Tibial nerve (tissue), 4 donors: ENCODE measurements at regions not wholly inside any gene's neighbourhood (a gene's known extent, or its start where the extent isn't known, plus 50 kb on each side); places are given as distances from the start of the nearest gene placed in this dataset.

Experiments used
- DNase-seq, 2 donors: peaks; one replicate each; pipeline ENCODE4 v3.0.0-alpha.2; 2019; ENCODE audit warnings: low spot score in 2 of 2
- H3K27ac ChIP-seq, 4 donors: fragments of 200-600 bp; sonication (generic) in 3 of 4; one replicate each; pipeline ENCODE4 v1.5.1; 2017 to 2019; ENCODE audit warnings: mild to moderate bottlenecking in 1 of 4
- H3K27me3 ChIP-seq, 2 donors: fragments of 200-600 bp; sonication (generic) in 1 of 2; one replicate each; pipeline versions ENCODE4 v1.5.1 to v1.6.0; 2017 to 2019
- H3K36me3 ChIP-seq, 3 donors: fragments of 200-600 bp; sonication (generic); one replicate each; pipeline ENCODE4 v1.5.1; 2018 to 2019
- H3K4me1 ChIP-seq, 4 donors: fragments of 200-600 bp; sonication (generic) in 3 of 4; one replicate each; pipeline ENCODE4 v1.5.1; 2017 to 2019
- H3K4me3 ChIP-seq, 4 donors: fragments of 200-600 bp; sonication (generic) in 3 of 4; one replicate each; pipeline ENCODE4 v1.5.1; 2017 to 2019; ENCODE audit warnings: mild to moderate bottlenecking in 1 of 4, moderate library complexity in 1 of 4
- H3K9me3 ChIP-seq, 4 donors: fragments of 200-600 bp; sonication (generic) in 3 of 4; one replicate each; pipeline ENCODE4 v1.5.1; 2017 to 2019
- EP300 ChIP-seq, 2 donors: sonication (generic); formaldehyde crosslinking; IDR thresholded peaks; one replicate each; pipeline ENCODE4 v1.6.1; 2017; ENCODE audit warnings: antibody characterized with exemption in 2 of 2, mild to moderate bottlenecking in 1 of 2
- POLR2A ChIP-seq, 2 donors: fragments of 450-650 bp; IDR thresholded peaks; one replicate each; pipeline ENCODE4 v1.6.1; 2017; ENCODE audit warnings: antibody characterized with exemption in 2 of 2, mild to moderate bottlenecking in 2 of 2, moderate library complexity in 2 of 2
- WGBS, 2 donors: methylation state at CpG; one replicate each; pipeline ENCODE4 v1.1.5; 2018; 5-methylcytosine and 5-hydroxymethylcytosine counted together
- TF ChIP-seq, protein P1 (sequence below), 5 experiments: fragments of 200-600 bp in 3 of 5; fragments of 450-650 bp in 2 of 5; sonication (generic) in 3 of 5; IDR thresholded peaks; one replicate each; pipeline ENCODE4 v1.5.1; 2016 to 2019; ENCODE audit warnings: antibody characterized with exemption in 5 of 5, mild to moderate bottlenecking in 3 of 5, moderate library complexity in 2 of 5

DNA sequence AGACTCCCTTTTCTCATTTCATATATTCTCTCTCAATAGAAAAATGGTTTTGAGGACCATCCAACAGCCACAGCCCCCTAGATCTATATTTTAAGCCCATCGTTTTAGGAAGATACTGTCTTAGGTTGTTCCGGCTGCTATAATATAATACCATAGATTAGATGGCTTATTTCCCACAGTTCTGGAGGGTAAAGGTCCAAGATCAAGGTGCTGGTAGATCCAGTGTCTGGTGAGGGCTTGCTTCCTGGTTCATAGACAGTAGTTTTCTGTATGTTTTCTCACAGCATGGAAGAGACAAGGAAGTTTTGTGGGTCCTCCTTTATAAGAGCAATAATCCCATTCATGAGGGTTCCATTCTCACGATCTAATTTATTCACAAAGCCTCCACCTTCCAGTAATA is 215.1 kb downstream of the AASDHPPT start:
- WGBS, 2 donors = 90 to 92% methylated on average over 3 of the region's 3 CpGs
- Histone ChIP-seq H3K27me3 (no peaks in the 10 kb centered on the region), H3K27ac (no peak overlapping the region), H3K4me1 (no peaks in the 10 kb centered on the region), H3K36me3 (no peaks in the 10 kb centered on the region), H3K4me3 (no peak overlapping the region), H3K9me3 (no peaks in the 10 kb centered on the region)
- TF ChIP-seq EP300 (IDR thresholded peaks at IDR 0.05) = no peak
- TF ChIP-seq, protein P1, sequence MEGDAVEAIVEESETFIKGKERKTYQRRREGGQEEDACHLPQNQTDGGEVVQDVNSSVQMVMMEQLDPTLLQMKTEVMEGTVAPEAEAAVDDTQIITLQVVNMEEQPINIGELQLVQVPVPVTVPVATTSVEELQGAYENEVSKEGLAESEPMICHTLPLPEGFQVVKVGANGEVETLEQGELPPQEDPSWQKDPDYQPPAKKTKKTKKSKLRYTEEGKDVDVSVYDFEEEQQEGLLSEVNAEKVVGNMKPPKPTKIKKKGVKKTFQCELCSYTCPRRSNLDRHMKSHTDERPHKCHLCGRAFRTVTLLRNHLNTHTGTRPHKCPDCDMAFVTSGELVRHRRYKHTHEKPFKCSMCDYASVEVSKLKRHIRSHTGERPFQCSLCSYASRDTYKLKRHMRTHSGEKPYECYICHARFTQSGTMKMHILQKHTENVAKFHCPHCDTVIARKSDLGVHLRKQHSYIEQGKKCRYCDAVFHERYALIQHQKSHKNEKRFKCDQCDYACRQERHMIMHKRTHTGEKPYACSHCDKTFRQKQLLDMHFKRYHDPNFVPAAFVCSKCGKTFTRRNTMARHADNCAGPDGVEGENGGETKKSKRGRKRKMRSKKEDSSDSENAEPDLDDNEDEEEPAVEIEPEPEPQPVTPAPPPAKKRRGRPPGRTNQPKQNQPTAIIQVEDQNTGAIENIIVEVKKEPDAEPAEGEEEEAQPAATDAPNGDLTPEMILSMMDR (IDR thresholded peaks at IDR 0.05) = no peak
- no peak for TF ChIP-seq POLR2A (IDR thresholded peaks at IDR 0.05)
- DNase-seq = no peak

GRCh38 chr11:106295974-106296373 is 218.5 kb downstream of the AASDHPPT start:
- TF ChIP-seq EP300 (IDR thresholded peaks at IDR 0.05) (no peak), POLR2A (IDR thresholded peaks at IDR 0.05) (no peak)
- TF ChIP-seq, protein P1 (IDR thresholded peaks at IDR 0.05) = no peak
- Histone ChIP-seq H3K36me3 (no peaks in the 10 kb centered on the region), H3K4me1 (no peaks in the 10 kb centered on the region), H3K27me3 (no peaks in the 10 kb centered on the region), H3K9me3 (no peaks in the 10 kb centered on the region), H3K4me3 (no peak overlapping the region), H3K27ac (no peak overlapping the region)
- no peak for DNase-seq

DNA sequence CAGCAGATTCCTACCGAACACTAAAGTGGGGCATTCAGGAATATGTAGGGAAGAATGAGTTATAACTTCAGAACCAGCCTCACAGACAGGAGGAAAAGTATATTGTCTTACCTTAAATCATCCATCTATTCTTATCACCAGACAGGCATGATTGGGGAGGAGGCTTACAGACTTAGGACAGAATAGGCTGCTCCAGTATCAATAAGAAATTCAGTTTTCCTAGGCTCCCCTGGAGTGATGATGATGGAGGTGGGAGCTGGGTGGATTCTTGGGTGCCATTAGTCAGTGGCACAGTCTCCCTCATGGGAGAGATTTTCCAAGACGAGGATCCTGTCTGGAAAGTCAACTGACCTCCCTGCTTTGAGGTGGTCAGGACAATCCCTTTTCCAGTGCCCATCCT is 225.0 kb downstream of the AASDHPPT start:
- no peak overlapping the region for H3K4me3 ChIP-seq
- H3K4me1 ChIP-seq = no peaks in the 10 kb centered on the region
- 88 to 93% methylated on average over 2 of the region's 2 CpGs for WGBS, 2 donors
- TF ChIP-seq POLR2A (IDR thresholded peaks at IDR 0.05) (no peak), EP300 (IDR thresholded peaks at IDR 0.05) (no peak)
- TF ChIP-seq, protein P1 (IDR thresholded peaks at IDR 0.05) = no peak
- H3K27me3 ChIP-seq = no peaks in the 10 kb centered on the region
- DNase-seq = no peak
- no peak overlapping the region for H3K27ac ChIP-seq
- peaks cover 0 to 8% (median 0%) of the 10 kb centered on the region in 4 donors for H3K9me3 ChIP-seq
- H3K36me3 ChIP-seq = no peaks in the 10 kb centered on the region

- Histone ChIP-seq H3K4me3 (no peak overlapping the region), H3K4me1 (no peaks in the 10 kb centered on the region), H3K9me3 (peaks cover 0 to 8% (median 0%) of the 10 kb centered on the region in 4 donors), H3K27me3 (no peaks in the 10 kb centered on the region), H3K27ac (no peak overlapping the region), H3K36me3 (no peaks in the 10 kb centered on the region)
- TF ChIP-seq, protein P1 (IDR thresholded peaks at IDR 0.05) = no peak
- no peak for TF ChIP-seq POLR2A (IDR thresholded peaks at IDR 0.05)
- TF ChIP-seq EP300 (IDR thresholded peaks at IDR 0.05) = no peak
- no peak for DNase-seq
Measured at GRCh38 chr11:106304274-106304673, 226.8 kb downstream of the AASDHPPT start.

DNA sequence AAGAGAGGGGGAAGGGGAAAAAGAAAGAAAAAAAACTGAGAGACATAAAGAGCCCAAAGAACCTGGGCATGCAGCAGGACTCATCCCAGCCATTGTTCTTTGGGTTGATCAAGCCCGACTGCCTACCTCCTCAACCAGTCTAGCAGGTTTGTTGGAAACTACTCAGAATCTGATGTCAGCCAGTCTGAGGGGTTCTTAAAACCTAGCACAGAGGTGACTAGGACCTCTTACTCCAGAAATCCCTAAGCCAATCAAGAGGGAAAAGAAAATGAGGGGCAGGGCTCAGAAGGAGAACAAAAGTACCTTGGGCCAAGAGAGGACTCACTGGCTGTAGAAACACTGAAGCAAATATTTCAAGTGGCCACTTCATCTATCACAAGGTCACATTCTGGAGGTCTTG is 228.0 kb downstream of the AASDHPPT start:
- Histone ChIP-seq H3K27ac (no peak overlapping the region), H3K36me3 (no peaks in the 10 kb centered on the region), H3K4me1 (no peaks in the 10 kb centered on the region), H3K27me3 (no peaks in the 10 kb centered on the region), H3K4me3 (no peak overlapping the region), H3K9me3 (peaks cover 0 to 8% (median 0%) of the 10 kb centered on the region in 4 donors)
- no peak for DNase-seq
- TF ChIP-seq POLR2A (IDR thresholded peaks at IDR 0.05) (no peak), EP300 (IDR thresholded peaks at IDR 0.05) (no peak)
- WGBS, 2 donors = 94 to 96% methylated on average over 1 of the region's 1 CpG

DNA sequence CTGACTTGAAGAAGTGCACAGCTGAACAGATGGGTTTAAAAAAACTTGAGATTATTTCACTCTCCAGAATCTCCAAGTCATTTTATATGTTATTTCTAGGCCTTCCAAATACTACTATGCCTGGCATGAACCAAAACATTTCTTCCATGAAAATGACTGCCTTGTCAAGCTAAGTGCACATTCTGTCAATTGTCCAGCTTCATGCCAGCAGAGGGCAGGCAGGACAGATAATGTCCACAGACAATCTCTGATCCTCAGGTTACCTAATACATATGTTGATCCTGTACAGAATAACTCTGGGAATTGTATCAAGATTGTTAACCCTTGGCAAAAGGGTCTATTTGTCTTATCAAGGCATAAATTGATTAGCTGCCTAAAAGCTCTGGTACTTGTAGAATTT is 229.5 kb downstream of the AASDHPPT start:
- H3K27me3 ChIP-seq = no peaks in the 10 kb centered on the region
- H3K4me1 ChIP-seq = no peaks in the 10 kb centered on the region
- no peak for TF ChIP-seq POLR2A (IDR thresholded peaks at IDR 0.05)
- TF ChIP-seq, protein P1 (IDR thresholded peaks at IDR 0.05) = no peak
- no peak for TF ChIP-seq EP300 (IDR thresholded peaks at IDR 0.05)
- no peak overlapping the region for H3K4me3 ChIP-seq
- no peak overlapping the region for H3K27ac ChIP-seq
- no peak for DNase-seq
- peaks cover 0 to 8% (median 0%) of the 10 kb centered on the region in 4 donors for H3K9me3 ChIP-seq
- no peaks in the 10 kb centered on the region for H3K36me3 ChIP-seq
